Breast epithelium (tissue), 4 donors: ENCODE measurements at regions not wholly inside any gene's neighbourhood (a gene's known extent, or its start where the extent isn't known, plus 50 kb on each side); places are given as distances from the start of the nearest gene placed in this dataset.

Experiments
- DNase-seq, 2 donors: peaks; one replicate each; pipeline ENCODE4 v3.0.0-alpha.2; 2019; ENCODE audit warnings: low spot score in 2 of 2
- H3K27ac ChIP-seq, 2 donors: fragments of 200-600 bp; sonication (generic) in 1 of 2; one replicate each; pipeline ENCODE4 v1.5.1; 2016 to 2019; ENCODE audit warnings: mild to moderate bottlenecking in 1 of 2
- H3K27me3 ChIP-seq, 2 donors: fragments of 200-600 bp; sonication (generic) in 1 of 2; one replicate each; pipeline versions ENCODE4 v1.5.1 to v1.6.0; 2017 to 2019; ENCODE audit warnings: control low read depth in 1 of 2, mild to moderate bottlenecking in 1 of 2
- H3K36me3 ChIP-seq: fragments of 200-600 bp; one replicate; pipeline ENCODE4 v1.5.1; 2019
- H3K4me1 ChIP-seq, 2 donors: fragments of 200-600 bp; sonication (generic); one replicate each; pipeline ENCODE4 v1.5.1; 2016 to 2019; ENCODE audit warnings: control low read depth in 1 of 2
- H3K4me3 ChIP-seq, 3 donors: fragments of 200-600 bp; sonication (generic); 1 replicate in 2 of 3; 2 replicates in 1 of 3; pipeline ENCODE4 v1.5.1; 2016 to 2019; ENCODE audit warnings: mild to moderate bottlenecking in 3 of 3, moderate library complexity in 2 of 3
- H3K9me3 ChIP-seq, 2 donors: fragments of 200-600 bp; sonication (generic) in 1 of 2; one replicate each; pipeline ENCODE4 v1.5.1; 2016 to 2019; ENCODE audit warnings: control low read depth in 1 of 2
- POLR2A ChIP-seq: fragments of 450-650 bp; IDR thresholded peaks from one replicate; pipeline ENCODE4 v1.6.1; 2016; ENCODE audit warnings: antibody characterized with exemption, mild to moderate bottlenecking, moderate library complexity
- POLR2AphosphoS5 ChIP-seq, 3 donors: sonication (generic); formaldehyde crosslinking; IDR thresholded peaks; one replicate each; pipeline ENCODE4 v1.6.1; 2017; ENCODE audit warnings: antibody characterized with exemption in 3 of 3
- intact Hi-C: fragments of 100-400 bp; cut with DNase I; formaldehyde crosslinking; loops from one replicate; pipeline ENCODE4 v1.15.1; 2023; ENCODE audit warnings: low total_unique reads
- TF ChIP-seq, protein P1 (sequence below), 3 donors: fragments of 450-650 bp; IDR thresholded peaks; one replicate each; pipeline ENCODE4 v1.5.1; 2016 to 2017; ENCODE audit warnings: antibody characterized with exemption in 3 of 3, mild to moderate bottlenecking in 3 of 3, moderate library complexity in 3 of 3

DNA sequence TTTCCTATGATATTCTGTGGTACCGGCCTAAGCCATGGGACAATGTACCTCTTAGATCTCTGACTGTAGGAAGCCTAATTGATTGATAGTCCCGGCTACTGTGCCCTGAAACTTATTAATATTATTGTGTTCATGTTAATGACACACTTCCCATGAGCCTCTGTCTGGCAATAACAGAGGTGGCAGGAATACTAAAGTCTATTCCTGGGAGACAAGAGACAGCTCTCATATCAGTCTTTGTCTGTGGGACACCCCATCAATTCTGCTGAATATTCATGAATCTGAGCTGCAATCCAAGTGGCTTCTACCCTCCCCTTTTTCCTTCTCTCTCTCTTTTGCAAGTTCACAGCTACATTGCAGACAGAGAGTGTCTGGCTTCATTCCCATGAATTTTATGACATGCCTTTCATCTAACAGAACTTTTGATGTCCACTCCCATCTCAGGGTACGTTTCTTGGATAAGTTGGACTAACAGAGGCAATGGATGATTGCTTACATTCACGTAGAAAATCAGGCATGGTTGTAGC, 907.5 kb downstream of the ZPLD1 start:
- no peak overlapping the region for H3K4me3 ChIP-seq
- no peak overlapping the region for H3K27ac ChIP-seq
- H3K9me3 ChIP-seq: no peaks in the 10 kb centered on the region
- no peaks in the 10 kb centered on the region for H3K4me1 ChIP-seq
- no peaks in the 10 kb centered on the region for H3K36me3 ChIP-seq
- intact Hi-C loops: no loop called here
- no peak for DNase-seq
- TF ChIP-seq, protein P1, sequence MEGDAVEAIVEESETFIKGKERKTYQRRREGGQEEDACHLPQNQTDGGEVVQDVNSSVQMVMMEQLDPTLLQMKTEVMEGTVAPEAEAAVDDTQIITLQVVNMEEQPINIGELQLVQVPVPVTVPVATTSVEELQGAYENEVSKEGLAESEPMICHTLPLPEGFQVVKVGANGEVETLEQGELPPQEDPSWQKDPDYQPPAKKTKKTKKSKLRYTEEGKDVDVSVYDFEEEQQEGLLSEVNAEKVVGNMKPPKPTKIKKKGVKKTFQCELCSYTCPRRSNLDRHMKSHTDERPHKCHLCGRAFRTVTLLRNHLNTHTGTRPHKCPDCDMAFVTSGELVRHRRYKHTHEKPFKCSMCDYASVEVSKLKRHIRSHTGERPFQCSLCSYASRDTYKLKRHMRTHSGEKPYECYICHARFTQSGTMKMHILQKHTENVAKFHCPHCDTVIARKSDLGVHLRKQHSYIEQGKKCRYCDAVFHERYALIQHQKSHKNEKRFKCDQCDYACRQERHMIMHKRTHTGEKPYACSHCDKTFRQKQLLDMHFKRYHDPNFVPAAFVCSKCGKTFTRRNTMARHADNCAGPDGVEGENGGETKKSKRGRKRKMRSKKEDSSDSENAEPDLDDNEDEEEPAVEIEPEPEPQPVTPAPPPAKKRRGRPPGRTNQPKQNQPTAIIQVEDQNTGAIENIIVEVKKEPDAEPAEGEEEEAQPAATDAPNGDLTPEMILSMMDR (IDR thresholded peaks at IDR 0.05): no peak
- TF ChIP-seq POLR2AphosphoS5 (IDR thresholded peaks at IDR 0.05) (no peak), POLR2A (no peak)
- no peaks in the 10 kb centered on the region for H3K27me3 ChIP-seq

DNA sequence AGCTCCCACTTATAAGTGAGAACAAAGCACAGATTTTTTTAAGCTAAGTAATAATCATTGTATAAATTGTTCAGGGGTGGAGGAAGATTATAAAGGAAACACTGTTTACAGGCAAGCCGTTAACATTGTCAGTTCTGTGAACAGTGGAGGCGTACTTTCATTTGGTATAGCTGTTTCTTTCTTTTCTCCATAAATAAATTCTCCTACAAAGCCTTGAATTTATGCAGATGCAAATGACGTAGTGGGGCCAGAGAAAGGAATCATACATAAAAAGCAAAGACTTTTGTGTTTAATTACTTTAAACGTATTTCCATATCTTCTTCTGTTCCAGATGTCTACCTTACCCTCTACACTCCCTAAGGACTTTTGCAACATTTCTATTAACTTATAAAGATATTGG, 914.9 kb downstream of the ZPLD1 start:
- Histone ChIP-seq H3K27ac (no peak overlapping the region), H3K9me3 (no peaks in the 10 kb centered on the region), H3K4me1 (no peaks in the 10 kb centered on the region), H3K36me3 (no peaks in the 10 kb centered on the region), H3K27me3 (no peaks in the 10 kb centered on the region), H3K4me3 (no peak overlapping the region)
- DNase-seq: no peak
- TF ChIP-seq POLR2A (no peak), POLR2AphosphoS5 (IDR thresholded peaks at IDR 0.05) (no peak)
- TF ChIP-seq, protein P1 (IDR thresholded peaks at IDR 0.05): no peak
- intact Hi-C loops: no loop called here

DNA sequence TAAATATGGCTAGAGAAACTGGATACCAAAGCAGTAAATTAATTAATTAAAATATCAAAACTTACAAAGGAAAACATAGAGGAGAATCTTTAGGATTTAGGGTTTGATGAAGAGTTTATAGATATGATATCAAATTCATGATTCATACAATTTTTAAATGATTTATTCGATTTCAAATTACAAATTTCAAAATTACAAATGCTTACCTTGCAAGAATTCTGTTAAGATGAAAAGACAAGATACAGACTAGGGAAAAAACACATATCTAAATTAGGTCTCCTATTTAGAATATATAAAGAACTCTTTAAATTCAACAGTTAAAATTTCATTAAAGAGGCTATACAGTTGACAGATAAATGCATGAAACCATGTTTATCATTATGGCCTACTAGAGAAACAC, 930.7 kb downstream of the ZPLD1 start:
- H3K27ac ChIP-seq: no peak overlapping the region
- H3K4me3 ChIP-seq: no peak overlapping the region
- H3K27me3 ChIP-seq: no peaks in the 10 kb centered on the region
- H3K4me1 ChIP-seq: no peaks in the 10 kb centered on the region
- H3K9me3 ChIP-seq: no peaks in the 10 kb centered on the region
- intact Hi-C loops: no loop called here
- no peaks in the 10 kb centered on the region for H3K36me3 ChIP-seq
- TF ChIP-seq, protein P1 (IDR thresholded peaks at IDR 0.05): no peak
- no peak for DNase-seq

DNA sequence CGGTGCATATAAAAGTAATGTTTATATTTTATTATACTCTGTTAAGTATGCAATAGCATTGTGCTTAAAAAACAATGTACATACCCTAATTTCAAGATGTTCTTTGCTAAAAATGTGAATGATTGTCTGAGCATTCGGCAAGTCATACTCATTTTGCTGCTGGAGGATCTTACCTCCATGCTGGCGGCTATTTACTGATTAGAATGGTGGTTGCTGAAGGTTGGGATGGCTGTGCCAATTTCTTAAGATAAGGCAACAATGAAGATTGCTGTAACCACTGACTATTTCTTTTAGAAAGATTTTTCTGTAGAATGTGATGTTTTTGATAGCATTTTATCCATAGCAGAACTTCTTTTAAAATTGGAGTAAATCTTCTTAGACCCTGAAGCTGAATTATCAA, 932.7 kb downstream of the ZPLD1 start:
- no peak for TF ChIP-seq POLR2A
- TF ChIP-seq, protein P1 (IDR thresholded peaks at IDR 0.05): no peak
- no peak for TF ChIP-seq POLR2AphosphoS5 (IDR thresholded peaks at IDR 0.05)
- intact Hi-C loops: no loop called here

DNA sequence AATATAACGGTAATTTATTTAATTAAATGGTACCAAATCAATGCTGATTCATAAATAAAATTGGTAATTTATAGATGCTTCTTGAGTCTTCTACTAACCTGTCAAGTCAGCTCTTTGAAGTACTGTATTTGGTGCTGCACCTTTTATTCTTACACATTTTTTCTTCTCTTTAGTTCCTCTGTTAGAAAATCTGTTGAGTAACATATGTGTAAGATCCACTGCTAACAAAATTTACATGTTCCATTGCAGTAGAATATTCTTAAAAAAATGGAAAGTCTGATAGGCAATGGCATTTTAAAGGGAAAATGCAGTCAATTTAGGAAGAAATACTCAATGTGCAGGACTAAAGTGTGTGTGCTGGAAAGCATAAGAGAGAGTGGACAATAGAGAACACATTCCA, 936.6 kb downstream of the ZPLD1 start:
- no peak overlapping the region for H3K27ac ChIP-seq
- TF ChIP-seq POLR2A (no peak), POLR2AphosphoS5 (IDR thresholded peaks at IDR 0.05) (no peak)
- TF ChIP-seq, protein P1 (IDR thresholded peaks at IDR 0.05): no peak
- H3K4me3 ChIP-seq: no peak overlapping the region
- H3K4me1 ChIP-seq: no peaks in the 10 kb centered on the region
- no peak for DNase-seq
- H3K27me3 ChIP-seq: no peaks in the 10 kb centered on the region
- no peaks in the 10 kb centered on the region for H3K9me3 ChIP-seq
- intact Hi-C loops: no loop called here
- H3K36me3 ChIP-seq: no peaks in the 10 kb centered on the region

More for the DNA sequence above, 932.7 kb downstream of the ZPLD1 start:
- no peaks in the 10 kb centered on the region for H3K27me3 ChIP-seq
- no peak overlapping the region for H3K27ac ChIP-seq
- H3K36me3 ChIP-seq: no peaks in the 10 kb centered on the region
- no peak overlapping the region for H3K4me3 ChIP-seq
- no peaks in the 10 kb centered on the region for H3K4me1 ChIP-seq
- DNase-seq: no peak
- no peaks in the 10 kb centered on the region for H3K9me3 ChIP-seq
